ENCODE measurements at regions not wholly inside any gene's neighbourhood (a gene's known extent, or its start where the extent isn't known, plus 50 kb on each side); places are given as distances from the start of the nearest gene placed in this dataset.

DNA sequence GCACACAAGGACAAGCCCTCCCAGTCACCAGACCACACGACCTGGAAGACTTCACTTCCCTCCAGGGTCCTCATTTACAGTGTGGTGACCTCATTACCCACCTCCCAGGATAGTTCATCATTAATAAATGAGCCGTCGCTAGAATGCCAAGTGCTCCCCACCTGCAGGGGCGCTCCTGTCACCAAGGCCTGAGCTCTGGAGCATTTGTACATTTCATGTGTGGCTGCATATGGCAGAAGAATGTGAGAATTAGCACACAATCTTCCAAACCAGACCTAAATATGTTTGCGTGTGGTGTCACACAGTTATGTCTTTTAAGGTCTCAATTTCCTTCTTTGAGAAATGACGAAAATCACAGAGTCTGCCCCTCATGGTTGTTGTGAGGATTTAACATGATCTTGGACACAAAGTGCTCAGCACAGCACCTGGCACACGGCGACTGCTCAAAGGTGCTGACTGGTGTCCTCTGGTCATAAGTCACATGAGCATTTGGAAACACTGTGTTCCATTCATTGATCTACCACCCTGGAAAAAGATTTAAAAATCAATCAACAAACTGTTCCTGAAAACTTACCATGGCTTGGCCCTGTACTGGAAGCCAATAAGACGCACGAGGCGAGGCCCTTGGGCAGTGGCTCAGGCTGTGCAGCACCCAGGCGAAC, 150.6 kb upstream of the SPACA7 start:
- DNase-seq: no peak

DNA sequence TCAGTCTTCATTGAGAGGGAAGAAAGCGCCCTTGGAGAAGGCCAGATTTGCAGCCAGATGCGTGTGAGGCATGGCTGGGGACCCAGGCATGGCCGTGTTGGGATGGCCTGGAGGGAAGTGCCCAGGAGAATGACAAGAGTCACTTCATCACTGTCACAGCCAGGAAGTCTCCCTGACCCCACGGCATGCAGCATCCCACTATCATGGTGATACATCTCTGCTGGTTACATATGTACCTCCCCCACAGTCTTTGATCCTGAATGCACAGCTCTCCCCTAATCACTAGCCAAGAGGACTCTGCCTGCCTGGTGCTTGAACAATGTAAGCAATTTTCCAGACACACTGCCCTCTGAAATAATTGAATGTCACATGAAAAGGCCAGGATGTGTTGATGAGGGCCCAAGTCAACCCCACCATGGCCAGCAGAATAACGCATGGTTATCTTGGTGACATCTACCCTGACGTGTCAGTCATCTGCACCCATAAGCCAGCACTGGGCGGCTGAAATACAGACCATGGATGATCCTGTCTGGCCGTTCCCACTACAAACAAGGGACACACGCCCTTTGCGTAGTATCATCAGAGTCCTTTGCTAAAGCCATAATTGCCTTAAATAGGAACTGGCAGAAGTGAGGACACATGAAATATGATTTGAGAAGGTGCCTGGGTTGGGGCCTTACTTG, 149.7 kb upstream of the SPACA7 start:
- DNase-seq: no peak

DNA sequence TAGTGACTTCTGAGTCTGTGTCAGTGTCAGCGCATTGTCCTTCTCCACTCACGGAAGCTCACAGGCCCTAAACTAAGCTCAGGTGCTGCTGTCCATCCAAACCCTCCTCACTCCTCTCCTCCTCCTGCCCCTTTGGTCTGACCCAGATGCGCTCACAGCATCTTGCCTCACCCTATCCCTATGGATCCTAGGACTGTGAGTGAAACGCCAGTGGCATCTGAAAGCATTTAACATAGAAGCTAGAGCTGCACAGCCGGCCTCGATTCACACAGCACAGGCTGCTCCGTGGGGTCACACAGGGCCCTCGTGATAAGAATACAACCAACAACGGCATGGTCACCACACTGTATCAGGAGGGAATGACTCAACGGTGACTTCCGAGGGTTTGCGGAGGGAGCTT, 149.1 kb upstream of the SPACA7 start:
- no peak for DNase-seq

DNA sequence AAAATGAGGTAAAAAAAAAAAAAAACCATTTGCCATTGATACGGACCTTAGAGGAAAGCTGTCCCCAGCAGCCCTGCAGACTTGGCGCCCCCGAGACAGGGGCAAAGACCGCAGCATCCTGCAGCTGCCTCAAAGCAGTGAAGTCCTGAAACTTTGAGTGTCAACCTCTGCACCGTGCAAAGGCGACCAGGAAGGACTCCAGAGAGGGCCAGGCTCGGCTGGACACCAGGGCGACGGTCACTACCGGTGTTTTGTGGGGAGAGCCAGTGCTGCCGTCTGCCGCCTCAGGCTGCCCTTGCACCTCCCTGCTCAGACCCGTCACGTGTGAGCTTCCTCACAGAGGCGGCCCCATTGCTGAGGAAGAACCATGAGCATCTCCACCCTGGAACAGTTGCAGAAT, 146.7 kb upstream of the SPACA7 start:
- DNase-seq: no peak

DNA sequence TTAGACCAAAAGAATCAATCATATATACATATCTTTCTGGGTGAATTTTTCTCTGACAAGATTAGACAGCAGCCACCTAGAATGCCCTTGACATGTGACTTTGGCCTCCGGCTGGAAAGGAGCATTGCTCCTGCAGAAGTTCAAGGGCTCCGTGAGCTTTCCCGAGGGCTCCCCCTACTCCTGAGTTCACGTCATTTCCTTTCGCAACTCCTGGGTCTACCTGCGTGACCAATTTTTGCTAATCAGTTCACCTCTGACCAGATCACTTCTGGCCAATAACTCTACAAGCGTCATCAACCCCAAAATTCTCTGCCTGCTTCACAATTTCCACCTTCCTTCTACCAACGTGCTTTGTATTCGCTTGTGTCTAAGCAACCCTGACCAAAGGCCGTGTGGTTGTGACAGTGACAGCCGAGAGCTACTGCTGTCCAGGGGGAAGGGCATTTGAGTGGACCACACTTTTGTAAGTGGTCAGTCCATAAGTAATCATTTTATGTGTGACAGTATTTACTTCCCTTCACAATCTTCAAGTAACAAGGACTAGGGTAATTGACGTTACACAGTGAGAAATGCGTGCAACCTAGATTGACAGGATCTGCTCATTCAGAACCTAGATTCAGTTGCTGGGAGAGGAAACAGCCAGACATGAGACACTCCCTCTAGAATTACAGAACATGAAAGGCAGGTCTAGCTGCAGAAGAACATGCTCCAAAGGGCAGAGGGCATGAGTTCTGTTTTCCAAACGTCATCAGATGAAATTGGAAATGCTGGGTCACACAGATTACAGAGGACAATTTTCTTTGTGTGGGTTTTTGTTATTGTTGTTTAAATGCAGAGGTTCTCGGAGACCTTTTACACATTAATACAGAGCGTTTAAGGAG, 145.9 kb upstream of the SPACA7 start:
- no peak for DNase-seq

DNA sequence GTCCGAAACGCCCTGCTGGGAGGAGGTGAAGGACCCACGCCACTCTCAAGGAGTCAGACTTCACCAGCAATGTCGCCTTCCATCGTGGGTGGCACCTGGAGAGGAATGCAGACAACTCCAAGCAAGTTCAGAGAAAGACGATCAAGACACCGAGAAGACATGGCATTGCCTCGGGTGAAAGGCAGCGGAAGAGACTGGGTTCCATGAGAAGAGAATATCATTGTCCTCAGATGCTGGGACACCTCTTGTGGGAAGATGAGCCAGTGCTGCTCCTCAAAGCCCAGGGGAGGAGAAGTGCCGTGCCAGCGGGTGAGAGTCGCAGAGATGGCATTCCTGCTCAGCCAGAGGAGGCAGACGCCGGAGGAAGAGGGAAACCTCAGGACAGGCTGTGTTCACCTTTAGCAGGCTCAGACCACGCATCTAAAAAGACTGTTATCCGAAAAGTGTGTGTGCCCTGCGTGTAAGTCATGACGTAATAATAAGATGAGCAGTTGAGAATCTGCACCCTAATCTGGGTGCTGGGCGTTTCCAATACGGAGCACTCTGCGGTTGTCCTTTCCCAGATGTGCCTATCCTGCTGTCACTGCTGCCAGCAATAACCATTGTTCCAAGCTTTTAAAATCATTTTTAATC, 144.6 kb upstream of the SPACA7 start:
- no peak for DNase-seq

DNA sequence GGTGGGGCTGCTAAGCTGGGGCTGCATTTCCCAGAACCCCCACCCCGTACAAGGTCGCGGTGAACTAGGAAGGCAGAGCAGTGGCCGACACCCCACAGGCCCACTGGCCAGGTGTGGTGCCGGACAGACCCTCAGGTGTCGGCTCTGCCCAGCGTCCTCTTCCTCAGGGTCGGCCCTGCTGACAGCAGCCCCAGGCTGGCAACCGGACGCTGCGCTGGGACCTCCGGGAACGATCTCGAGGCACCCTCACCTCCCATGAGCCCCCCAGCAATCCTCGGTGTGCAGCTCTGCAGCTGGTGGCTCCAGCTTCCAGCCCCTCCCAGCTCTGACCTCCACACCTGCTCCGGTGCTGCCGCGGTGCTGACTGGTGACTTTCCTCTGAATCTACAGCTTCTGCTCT, 142.9 kb upstream of the SPACA7 start:
- no peak for DNase-seq

DNA sequence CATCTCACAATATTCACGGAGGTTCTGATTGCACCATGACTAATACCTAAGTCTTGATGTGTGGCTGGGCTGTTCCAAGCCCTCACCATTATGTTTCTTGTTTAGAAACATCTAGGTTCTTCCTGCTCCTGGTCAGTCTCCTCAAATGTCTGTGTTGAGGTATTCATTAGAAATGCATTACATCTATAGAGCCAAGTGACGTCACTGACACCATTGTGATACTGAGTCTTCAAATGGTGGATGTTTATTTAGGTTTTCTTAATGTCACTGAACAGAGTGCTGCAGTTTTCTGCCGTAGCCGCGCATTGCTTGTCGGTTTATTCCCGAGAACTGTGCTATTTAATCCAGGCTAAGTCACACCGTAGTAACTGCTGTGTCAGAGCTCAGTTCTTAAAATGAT, 142.4 kb upstream of the SPACA7 start:
- no peak for DNase-seq

DNA sequence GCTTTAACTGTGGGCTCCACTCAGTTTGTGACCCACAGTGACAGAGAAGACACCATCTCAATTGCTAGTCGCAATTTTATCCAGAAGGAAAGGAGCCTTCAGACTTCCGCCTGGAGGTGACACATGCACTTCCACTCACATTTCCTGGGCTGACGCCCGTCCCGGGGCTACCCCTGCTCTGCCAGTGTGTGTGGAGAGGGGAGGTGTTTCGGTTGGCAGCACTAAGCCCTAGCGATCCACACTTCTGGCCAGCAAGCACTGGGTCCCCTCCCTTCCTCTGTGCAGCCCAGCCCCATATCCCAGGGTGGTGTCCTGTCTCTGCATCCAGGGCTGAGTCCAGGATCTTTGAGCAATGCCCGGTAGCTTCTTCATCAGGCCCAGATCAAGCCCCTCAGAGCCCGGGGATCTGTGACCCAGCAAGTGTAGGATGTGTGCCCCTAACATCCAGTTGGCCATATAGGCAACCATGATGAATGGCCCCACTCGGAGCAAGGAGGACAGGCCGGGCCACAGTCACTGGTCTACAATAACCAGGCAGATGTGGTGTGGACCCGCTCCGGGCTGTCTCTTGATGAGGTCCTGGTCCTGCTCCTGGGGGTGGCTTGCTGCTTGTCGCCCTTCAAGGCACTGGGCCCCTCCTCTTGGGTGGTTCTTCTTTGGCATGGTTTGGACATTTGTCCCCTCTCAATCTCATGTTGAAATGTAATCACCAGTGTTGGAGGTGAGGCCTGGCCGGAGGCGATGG, 141.9 kb upstream of the SPACA7 start:
- no peak for DNase-seq

DNA sequence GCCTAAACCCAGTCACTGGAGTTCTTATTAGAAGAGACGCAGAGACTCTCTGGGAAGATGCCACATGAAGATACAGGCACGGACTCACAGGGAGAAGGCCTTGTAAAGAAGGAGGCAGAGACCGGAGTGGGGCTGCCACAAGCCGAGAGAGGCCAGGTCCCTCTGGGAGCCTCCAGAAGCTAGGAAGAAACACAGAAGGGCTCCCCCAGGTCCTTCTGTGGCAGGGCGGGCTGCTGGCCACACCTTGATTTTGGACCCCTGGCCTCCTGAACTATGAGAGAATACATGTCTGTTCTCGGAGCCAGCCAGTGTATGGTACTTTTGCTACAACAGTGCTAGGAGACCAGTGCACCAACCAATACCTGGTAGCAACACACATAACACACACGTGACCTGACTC, 140.1 kb upstream of the SPACA7 start:
- no peak for DNase-seq

DNA sequence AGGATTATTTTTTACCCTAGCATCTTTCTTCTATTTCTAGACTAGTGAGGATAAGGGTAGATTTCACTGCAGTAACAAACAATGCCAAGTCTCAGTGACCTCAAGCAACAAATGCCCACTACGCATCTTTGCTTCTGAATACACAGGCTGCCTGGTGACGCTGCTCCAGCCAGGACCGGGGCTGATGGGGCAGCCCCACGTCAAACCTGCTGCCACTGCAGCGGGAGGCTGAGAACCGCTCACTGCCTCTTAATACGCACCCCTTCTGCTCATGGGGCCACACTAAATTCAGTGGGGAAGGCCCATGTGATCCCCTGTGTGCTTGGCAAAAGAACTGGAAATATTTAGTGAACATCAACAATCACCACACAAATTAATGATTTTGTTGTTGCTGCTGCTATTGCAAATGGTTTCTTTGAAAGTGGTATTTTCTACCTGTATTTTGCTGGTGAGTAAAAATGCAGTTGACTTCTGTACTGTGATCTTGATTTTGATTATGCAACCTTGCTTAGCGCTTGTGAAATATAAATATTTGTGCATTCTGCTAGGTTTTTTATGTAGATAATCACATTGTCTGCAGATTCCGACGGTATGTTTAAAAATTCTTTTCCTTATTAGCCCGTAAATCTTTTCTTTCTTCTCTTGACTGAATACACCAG, 139.5 kb upstream of the SPACA7 start:
- no peak for DNase-seq

DNA sequence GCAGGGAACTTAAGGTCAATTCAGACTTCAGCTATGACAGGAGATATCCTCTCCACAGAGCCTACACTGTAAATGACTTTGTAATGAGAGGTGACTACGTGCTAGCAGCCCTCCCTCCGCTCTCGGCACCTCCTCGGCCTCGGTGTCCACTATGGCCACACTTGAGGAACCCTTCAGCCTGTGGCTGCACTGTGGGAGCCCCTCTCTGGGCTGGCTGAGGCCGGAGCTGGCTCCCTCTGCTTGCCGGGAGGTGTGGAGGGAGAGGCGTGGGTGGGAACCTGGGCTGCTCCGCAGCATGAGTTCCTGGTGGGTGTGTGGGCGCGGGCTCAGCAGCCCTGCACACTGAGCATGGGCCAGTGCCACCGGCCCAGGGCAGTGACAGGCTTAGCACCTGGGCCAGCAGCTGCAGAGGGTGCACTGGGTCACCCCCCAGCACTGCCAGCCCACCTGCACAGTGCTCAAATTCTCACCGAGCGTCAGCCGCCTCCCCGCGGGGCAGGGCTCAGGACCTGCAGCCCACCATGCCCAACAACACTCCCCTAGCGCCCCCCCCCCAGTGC, 137.6 kb upstream of the SPACA7 start:
- no peak for DNase-seq

DNA sequence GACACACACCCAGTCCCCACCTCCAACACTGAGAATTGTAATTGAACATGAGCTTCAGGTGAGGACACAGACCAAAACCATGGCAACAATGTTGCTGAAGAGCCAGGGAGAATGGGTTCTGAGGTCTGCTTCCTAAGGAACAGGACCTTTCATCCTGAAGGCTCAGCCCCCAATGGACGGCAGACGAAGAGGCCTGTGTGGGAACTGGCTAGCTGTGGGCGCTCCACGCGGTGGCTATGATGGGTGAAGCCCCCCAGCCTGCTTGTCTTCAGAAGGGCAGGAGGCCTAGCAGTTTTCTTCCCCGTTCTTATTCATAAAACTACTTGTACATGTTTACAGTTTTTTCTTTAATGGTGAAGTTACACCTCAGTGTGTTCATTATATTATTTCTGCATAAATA, 136.1 kb upstream of the SPACA7 start:
- no peak for DNase-seq

DNA sequence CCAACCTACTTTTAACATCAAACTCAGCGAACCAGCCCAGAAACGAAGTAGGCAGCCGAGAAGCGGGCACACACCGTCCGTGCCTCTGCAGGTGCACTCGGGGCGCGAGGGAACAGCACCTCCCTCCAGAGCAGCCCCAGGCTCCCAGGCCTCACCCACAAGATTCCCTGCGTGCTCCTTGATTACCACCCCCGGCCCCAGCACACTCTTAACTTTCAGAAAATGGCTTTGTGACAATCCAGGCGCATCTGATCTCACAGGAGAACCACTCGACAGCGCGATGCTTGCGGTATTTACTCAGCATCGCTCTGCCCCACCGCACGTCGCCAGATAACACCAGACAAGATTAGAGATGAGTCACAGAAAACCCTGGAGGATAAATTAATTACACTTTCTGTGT, 134.9 kb upstream of the SPACA7 start:
- DNase-seq: peak; percentile 66

DNA sequence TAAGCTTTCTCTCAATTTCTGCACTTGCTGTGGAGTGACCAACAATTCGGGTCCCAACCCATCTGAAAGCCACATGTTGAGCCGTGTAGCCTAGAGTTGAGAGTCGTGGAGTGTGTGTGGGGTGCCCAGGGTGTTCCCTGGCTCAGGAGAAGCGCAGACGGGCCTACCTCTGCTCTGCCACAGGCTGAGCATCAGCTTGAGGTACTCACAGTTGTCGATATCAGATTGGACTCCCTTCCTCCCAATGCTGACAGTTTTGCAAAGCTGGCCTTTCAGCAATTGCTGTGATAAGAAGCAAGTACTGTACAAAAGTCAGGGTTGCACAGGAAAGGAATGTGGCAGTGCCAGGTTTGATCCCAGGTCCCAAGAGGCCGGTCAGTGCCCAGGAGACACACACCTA, 133.4 kb upstream of the SPACA7 start:
- DNase-seq: no peak

DNA sequence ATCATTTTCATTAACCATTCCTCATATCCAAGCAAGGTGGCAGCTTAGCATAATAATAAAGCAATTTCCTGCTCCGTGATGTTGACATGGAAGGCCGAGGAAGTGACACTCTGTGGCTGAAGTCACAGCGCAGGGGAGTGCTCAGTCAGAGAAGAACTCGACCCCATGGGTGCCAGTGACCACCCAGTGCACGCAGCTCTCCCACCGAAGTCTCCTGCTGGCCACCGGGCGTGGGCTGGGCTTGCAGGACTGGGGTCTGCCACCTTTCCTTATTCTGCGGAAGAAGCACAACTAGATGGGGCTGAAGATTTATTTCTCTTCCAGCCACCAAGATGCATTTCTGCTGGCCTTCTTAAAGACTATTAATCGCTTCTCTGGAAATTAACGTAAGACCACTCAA, 132.1 kb upstream of the SPACA7 start:
- no peak for DNase-seq

DNA sequence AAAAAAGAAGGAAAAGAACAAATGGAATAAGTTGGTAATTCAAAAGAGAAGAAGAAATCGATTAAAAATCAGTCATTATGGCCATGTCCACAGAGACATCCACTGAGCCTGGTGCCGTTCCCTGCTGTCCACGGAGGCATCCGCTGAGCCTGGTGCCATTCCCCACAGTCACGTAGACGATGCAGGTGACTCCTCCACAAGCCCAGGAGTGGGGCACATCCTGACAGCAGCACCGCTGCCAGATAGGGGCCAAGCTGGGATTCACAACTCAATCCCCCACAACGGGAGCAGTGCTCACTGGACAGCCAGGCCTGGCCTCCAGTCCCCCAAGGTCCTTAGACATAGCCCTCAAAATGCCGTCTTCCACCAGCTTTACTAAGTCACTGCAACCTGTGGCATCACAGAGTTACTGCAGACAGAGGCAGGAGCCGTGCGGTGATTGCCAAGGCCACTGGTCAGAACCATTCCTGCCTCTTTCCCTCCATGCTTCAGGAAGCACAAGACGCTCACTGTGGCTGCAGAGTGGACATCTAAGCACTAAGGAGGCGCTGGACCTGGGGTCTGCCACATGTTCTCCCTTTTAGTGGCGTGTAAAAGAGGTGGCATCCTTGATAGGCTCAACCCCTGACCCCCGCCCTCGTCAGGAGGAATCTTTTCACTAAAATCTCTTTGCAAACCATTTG, 131.5 kb upstream of the SPACA7 start:
- no peak for DNase-seq

DNA sequence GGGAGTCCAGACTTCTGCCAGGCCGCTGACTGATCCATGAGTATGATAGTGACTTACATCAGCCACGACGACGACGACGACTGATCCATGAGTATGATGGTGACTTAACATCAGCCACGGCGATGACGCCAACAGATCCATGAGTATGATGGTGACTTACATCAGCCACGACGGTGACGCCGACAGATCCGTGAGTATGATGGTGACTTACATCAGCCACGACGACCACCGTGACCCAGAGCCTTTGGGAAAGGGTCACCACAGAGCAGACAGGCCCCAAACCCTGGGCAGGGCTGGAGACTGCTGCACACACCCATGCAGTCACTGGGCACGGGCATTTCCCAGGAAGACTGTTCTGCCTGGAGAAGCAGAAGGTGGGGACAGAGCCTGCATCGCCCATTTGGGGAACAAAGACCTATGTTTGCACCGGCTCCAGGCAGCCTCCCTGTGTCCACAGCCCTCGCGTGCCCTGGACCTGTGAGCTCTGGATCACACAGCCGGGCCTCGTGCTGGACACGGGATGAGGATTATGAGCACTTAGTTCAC, 130.9 kb upstream of the SPACA7 start:
- no peak for DNase-seq

DNA sequence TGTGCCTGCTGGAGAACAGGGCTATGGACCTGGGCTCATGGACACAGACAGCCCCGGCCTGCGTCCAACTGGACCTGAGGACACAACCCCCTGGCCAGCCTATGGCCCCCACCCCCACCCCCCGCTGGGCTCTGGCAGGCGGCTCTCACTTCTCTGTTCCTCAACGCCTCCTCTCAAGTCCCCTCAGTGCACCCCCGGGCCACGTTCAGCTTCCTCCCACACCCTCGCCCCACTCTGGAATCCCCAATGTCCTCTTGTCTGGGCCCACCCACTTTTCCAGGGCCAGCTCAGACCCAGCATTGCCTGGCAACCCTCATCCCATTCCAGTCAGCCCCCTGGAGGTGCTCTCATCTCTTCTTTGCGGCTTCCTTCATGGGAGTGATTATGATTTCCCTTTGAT, 130.2 kb upstream of the SPACA7 start:
- no peak for DNase-seq

DNA sequence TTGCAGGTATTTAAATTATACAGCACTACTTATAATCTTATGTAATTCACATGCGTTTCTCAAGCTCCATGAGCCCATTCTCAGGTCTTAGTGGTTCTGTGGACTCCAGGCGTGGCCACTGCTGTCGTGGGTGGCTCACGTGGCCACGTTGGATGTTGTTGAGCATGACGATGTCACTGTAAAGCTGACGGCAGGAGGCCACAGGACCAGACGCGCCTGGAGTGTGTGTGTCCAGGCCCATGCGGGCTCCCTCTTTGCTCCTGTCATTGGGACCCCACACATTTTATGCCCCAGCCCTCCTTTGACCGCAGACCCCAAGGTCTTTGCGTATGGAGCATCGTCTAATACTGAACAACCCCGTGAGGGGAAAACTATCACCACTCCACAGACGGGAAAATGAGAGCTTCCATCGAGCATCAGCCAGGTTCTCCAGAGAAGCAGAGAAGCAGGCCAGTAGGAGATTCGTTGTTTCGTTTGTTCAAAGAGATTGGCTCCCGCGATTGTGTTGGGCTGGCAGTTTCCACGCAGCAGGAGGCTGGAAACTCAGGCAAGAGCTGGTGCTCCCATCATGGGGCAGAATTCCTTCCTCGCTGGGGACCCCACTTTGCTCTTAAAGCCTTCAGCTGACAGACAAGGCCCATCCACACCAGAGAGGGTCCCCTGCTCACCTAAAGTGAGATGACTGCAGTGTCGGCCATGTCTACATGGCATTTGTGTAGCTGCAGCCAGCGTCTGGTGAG, 129.3 kb upstream of the SPACA7 start:
- no peak for DNase-seq

Measured in NCI-H345 (cell line).